ENCODE measurements at regions not wholly inside any gene's neighbourhood (a gene's known extent, or its start where the extent isn't known, plus 50 kb on each side); places are given as distances from the start of the nearest gene placed in this dataset.

DNA sequence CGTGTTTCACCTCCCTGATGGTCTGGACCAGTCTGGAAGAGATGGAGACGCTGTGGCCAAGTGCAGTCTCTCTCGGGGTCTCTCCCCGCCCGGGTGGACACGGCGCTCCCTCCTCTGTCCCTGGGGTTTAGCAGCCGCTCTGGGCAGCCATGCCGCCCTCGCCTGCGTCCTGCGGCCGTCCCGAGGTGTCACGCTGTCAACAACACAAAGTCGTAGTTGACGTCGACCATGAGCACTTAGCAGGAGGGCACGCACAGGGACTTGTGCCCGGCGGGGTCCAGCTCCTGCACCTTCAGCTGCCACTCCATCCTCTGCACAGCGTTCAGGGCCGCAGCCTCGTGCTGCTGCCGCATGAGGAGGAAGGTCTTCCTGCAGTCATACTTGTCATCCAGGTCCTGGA, 368.9 kb downstream of the CDH9 start:
- no peak for TF ChIP-seq CTCF (conservative IDR thresholded peaks at IDR 0.05)
- H2AFZ ChIP-seq (ENCODE audit: low read length), result no peak overlapping the region
- H3K27me3 Mint-ChIP-seq (ENCODE audit: low read depth), result no peaks in the 10 kb centered on the region
- no peak overlapping the region for H3K4me3 Mint-ChIP-seq
- H3K4me1 ChIP-seq (ENCODE audit: insufficient read depth, low read length), result no peaks in the 10 kb centered on the region
- H3K4ac ChIP-seq (ENCODE audit: low read depth, low read length), result no peak overlapping the region
- no peak overlapping the region for H3K56ac ChIP-seq (ENCODE audit: insufficient read length, low read depth, low read length)
- H2BK20ac ChIP-seq (ENCODE audit: low read depth, low read length, poor library complexity, severe bottlenecking), result no peak overlapping the region
- H4K8ac ChIP-seq (replicated peaks; ENCODE audit: insufficient read length, low read depth, low read length), result no peak overlapping the region
- no peak overlapping the region for H3K14ac ChIP-seq (ENCODE audit: insufficient read depth, low read length)
- H3T11ph ChIP-seq (ENCODE audit: low read length), result no peak overlapping the region
- H3K79me1 ChIP-seq (ENCODE audit: insufficient read depth, low read depth, low read length, poor library complexity, severe bottlenecking), result no peaks in the 10 kb centered on the region
- H3K9me3 ChIP-seq (ENCODE audit: control insufficient read depth, low read depth, low read length), result no peaks in the 10 kb centered on the region
- no peak overlapping the region for H2BK120ac ChIP-seq (ENCODE audit: low read depth, low read length, poor library complexity, severe bottlenecking)
- no peak overlapping the region for H4K91ac ChIP-seq (ENCODE audit: insufficient read length, low read depth, low read length)
- H3K27ac ChIP-seq (ENCODE audit: insufficient read length, low read depth, low read length), result no peak overlapping the region
- H3K23me2 ChIP-seq (ENCODE audit: insufficient read length, low read depth, low read length, poor library complexity, severe bottlenecking), result no peaks in the 10 kb centered on the region
- no peak overlapping the region for H3K9ac ChIP-seq (ENCODE audit: extremely low read depth, insufficient read length, low read length)
- H4K5ac ChIP-seq (ENCODE audit: insufficient read length, low read depth, low read length), result no peak overlapping the region
- H3K23ac ChIP-seq (ENCODE audit: insufficient read length, low read depth, low read length), result no peak overlapping the region
- no peak overlapping the region for H3K4me2 ChIP-seq (ENCODE audit: insufficient read depth, insufficient read length, low read length)
- H3K9me3 Mint-ChIP-seq, result no peaks in the 10 kb centered on the region
- no peaks in the 10 kb centered on the region for H3K79me2 ChIP-seq (ENCODE audit: insufficient read depth, low read length)
- H2BK12ac ChIP-seq (ENCODE audit: insufficient read length, low read depth, low read length), result no peak overlapping the region
- H4K20me1 ChIP-seq (ENCODE audit: control insufficient read depth, insufficient read depth, insufficient read length), result no peaks in the 10 kb centered on the region
- H3K4me1 Mint-ChIP-seq, result no peaks in the 10 kb centered on the region; a peak in 1 of 4 replicates
- H2BK5ac ChIP-seq (ENCODE audit: insufficient read length, low read length), result no peak overlapping the region
- no peak overlapping the region for H2AK5ac ChIP-seq (ENCODE audit: insufficient read length, low read length)
- H3K27me3 ChIP-seq (ENCODE audit: insufficient read depth, low read length), result no peaks in the 10 kb centered on the region
- no peak overlapping the region for H2BK15ac ChIP-seq (ENCODE audit: low read depth, low read length)
- no peaks in the 10 kb centered on the region for H3K36me3 Mint-ChIP-seq (ENCODE audit: insufficient read depth in 1 of 3, low read depth in 3 of 3)
- no peak for DNase-seq
- WGBS (ENCODE audit: extremely low coverage, insufficient read length, low lambda C conversion rate), result no CpG with 5 or more reads among the region's 25 CpGs
- H3K18ac ChIP-seq (ENCODE audit: insufficient read length, low read depth, low read length), result no peak overlapping the region
- no peak overlapping the region; a peak in 1 of 7 replicates for H3K27ac Mint-ChIP-seq
